ENCODE measurements at regions not wholly inside any gene's neighbourhood (a gene's known extent, or its start where the extent isn't known, plus 50 kb on each side); places are given as distances from the start of the nearest gene placed in this dataset.

GRCh38 chr2:111623380-111623779, 260.6 kb downstream of the ANAPC1 start:
- TF ChIP-seq CTCF (conservative IDR thresholded peaks at IDR 0.05; ENCODE audit: low read length) (no peak), EZH2phosphoT487 (IDR thresholded peaks at IDR 0.05; ENCODE audit: borderline replicate concordance, low read depth, low read length) (no peak)
